Right lobe of liver (tissue), 6 donors: ENCODE measurements at regions not wholly inside any gene's neighbourhood (a gene's known extent, or its start where the extent isn't known, plus 50 kb on each side); places are given as distances from the start of the nearest gene placed in this dataset.
A peak's percentile ranks its signal among the peaks of the same experiment; 100 is the strongest.

Experiments used
- ATAC-seq, 4 donors: fragments of 200-7000 bp; cut with Tn5 transposase; one replicate each; pipeline ENCODE4 v1.9.1; 2020; ENCODE audit warnings: mild to moderate bottlenecking in 4 of 4, moderate library complexity in 4 of 4
- DNase-seq, 3 donors: peaks; one replicate each; pipeline ENCODE4 v3.0.0-alpha.2; 2020
- H3K27ac ChIP-seq, 3 donors: fragments of 200-600 bp; one replicate each; pipeline ENCODE4 v1.8.0; 2022
- H3K27me3 ChIP-seq, 2 donors: fragments of 200-600 bp; one replicate each; pipeline ENCODE4 v1.8.0; 2022
- H3K36me3 ChIP-seq, 4 donors: fragments of 200-600 bp; sonication (generic) in 1 of 4; one replicate each; pipeline versions ENCODE4 v1.5.1 to v1.8.0; 2017 to 2022; ENCODE audit warnings: control low read depth in 1 of 4
- H3K4me1 ChIP-seq, 4 donors: fragments of 200-600 bp; sonication (generic) in 1 of 4; one replicate each; pipeline versions ENCODE4 v1.5.1 to v1.8.0; 2017 to 2022; ENCODE audit warnings: control low read depth in 1 of 4
- H3K4me3 ChIP-seq, 3 donors: fragments of 200-600 bp; one replicate each; pipeline ENCODE4 v1.8.0; 2022
- H3K9me3 ChIP-seq, 4 donors: fragments of 200-600 bp; sonication (generic) in 1 of 4; one replicate each; pipeline versions ENCODE4 v1.5.1 to v1.8.0; 2017 to 2022; ENCODE audit warnings: control low read depth in 1 of 4
- CTCF ChIP-seq, 4 donors: fragments of 200-600 bp in 3 of 4; fragments of 450-650 bp in 1 of 4; IDR thresholded peaks; one replicate each; pipeline versions ENCODE4 v1.5.1 to v1.8.0; 2016 to 2022; ENCODE audit warnings: antibody characterized with exemption in 4 of 4, mild to moderate bottlenecking in 2 of 4
- POLR2A ChIP-seq: fragments of 450-650 bp; IDR thresholded peaks from one replicate; pipeline ENCODE4 v1.6.1; 2017; ENCODE audit warnings: antibody characterized with exemption, mild to moderate bottlenecking
- WGBS: methylation state at CpG from one replicate; pipeline ENCODE4 v1.1.6; 2018; ENCODE audit warnings: low coverage, low lambda C conversion rate; ENCODE audit not compliant: insufficient coverage; ENCODE audit errors: missing lambda C conversion rate; 5-methylcytosine and 5-hydroxymethylcytosine counted together
- intact Hi-C, 2 donors: fragments of 100-400 bp; cut with DNase I; formaldehyde crosslinking; loops; one replicate each; pipeline versions ENCODE4 v1.11.2 to v1.14.1; 2022
- donor health status: DM: no; HTN: yes; CAD: no.
- donor health status: DM: no; HTN: no; CAD: no.
- donor health status: DM: no; HTN: no; CAD: no.
- donor health status: DM: no; HTN: yes; CAD: no.
- donor health status: DM: no; HTN: yes; CAD: no.

DNA sequence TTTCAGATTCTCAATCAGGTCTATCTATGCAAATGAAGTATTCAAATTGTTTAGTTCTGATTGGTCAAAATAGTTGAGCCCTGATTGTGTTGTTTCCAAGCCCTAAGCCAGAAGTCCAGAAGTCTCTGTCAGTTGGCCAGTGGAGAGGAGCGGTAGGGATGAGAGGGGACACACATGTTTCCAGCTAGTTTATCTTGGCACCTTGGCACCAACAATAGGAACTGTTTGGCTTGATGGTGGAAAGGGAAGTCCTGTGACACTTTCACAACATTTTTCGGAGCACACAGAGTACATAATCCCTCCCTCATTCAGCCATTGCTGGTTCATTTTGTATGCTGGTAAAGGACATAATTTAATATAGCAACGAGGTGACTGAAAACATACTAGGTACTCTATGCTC is 1661.6 kb downstream of the SUCLG1 start:
- WGBS = 34% methylated on average over 3 of the region's 3 CpGs
- no peaks in the 10 kb centered on the region for H3K27me3 ChIP-seq
- H3K27ac ChIP-seq = peak overlapping the region in 1 of 3 donors; percentile 15
- H3K4me3 ChIP-seq = no peak overlapping the region
- ATAC-seq (peak; percentile 86 to 100 (median 96)), DNase-seq (peak in 2 of 3 donors; percentile 57 to 68)
- TF ChIP-seq POLR2A (no peak), CTCF (IDR thresholded peaks at IDR 0.05) (no peak)
- no peaks in the 10 kb centered on the region for H3K36me3 ChIP-seq
- H3K4me1 ChIP-seq = no peaks in the 10 kb centered on the region
- intact Hi-C loops = no loop called here
- no peaks in the 10 kb centered on the region for H3K9me3 ChIP-seq

DNA sequence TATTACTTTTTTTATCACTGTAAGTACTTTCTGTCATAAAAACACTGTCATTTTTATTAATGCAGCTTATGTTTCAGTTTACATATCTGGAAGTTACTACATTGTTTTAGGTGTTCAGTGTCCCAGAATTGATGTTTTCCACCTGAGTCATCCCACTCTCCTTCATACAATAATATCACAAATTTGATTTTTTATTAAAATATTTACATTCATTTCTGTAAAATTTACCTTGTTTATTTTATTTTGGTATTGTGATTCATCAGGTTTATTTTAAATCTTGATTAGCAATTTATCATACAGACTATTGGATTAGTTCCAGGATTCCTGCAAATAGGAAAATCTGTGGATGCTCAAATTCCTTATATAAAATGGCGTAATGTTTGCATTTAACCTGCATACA is 1662.9 kb downstream of the SUCLG1 start:
- no peak for DNase-seq
- Histone ChIP-seq H3K9me3 (no peaks in the 10 kb centered on the region), H3K4me3 (no peak overlapping the region), H3K36me3 (no peaks in the 10 kb centered on the region), H3K27ac (no peak overlapping the region), H3K4me1 (peaks cover 0 to 5% (median 1%) of the 10 kb centered on the region in 4 donors), H3K27me3 (no peaks in the 10 kb centered on the region)
- no peak for ATAC-seq
- WGBS = 89% methylated on average over 1 of the region's 1 CpG
- intact Hi-C loops = no loop called here
- TF ChIP-seq CTCF (IDR thresholded peaks at IDR 0.05) (no peak), POLR2A (no peak)

DNA sequence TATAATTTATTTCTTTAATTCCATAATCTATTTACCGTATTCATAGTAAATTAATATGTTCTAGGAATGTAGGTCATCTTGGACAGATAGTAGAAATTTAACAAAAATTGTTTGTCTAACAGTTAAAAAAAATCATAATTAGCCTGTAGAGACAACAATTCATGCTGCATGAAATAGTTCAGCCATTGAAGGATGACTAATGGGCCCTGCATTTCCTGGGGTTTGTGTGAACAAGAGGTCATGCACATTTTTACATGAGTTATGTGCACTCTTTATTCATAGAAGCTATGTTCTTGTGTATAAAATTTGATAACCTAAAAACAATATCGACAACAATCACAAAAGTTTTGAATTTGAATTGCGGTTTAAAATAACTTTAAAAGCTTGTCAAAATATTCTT is 1663.6 kb downstream of the SUCLG1 start:
- no peak for DNase-seq
- no peaks in the 10 kb centered on the region for H3K36me3 ChIP-seq
- WGBS = 67% methylated on average over 3 of the region's 3 CpGs

DNA sequence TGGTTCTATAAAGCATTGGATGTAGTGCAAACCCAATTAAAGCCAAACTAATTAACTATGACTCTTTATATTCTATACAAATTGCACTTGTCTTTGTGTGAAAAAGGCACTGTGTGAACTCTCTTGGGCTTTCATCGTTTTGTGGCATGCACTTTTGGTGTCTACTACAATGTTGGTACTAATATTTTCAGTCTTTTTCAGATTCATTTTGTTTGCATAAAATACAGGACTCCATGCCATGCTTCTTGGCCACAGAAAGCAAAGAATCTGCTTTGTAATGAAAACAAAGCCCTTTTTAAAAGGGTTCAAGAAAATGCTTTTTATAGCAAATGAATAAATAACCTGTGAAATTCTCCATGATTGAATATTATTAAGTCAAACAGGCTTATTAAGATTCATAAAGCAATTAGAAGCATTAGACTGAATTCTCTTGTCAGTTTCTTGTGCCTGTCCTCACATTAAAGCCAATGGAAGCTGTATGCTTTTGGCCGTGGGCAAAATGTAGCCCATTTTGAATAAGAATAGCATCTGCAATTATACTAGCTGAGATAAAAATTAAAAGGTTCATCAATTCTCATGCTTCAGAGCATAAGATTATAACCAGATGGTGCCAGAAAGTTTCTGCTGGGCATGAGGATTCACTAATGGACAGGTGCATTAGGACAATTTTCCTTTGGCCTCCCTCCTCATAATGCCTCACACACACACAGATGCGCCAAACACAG is 1665.2 kb downstream of the SUCLG1 start:
- no peak overlapping the region for H3K4me3 ChIP-seq
- no peaks in the 10 kb centered on the region for H3K27me3 ChIP-seq
- 84% methylated on average over 3 of the region's 3 CpGs for WGBS
- H3K36me3 ChIP-seq = no peaks in the 10 kb centered on the region
- H3K9me3 ChIP-seq = no peaks in the 10 kb centered on the region
- intact Hi-C loops = no loop called here
- DNase-seq (no peak), ATAC-seq (no peak)
- H3K4me1 ChIP-seq = peaks cover 0 to 6% (median 2%) of the 10 kb centered on the region in 4 donors
- no peak overlapping the region for H3K27ac ChIP-seq
- TF ChIP-seq CTCF (IDR thresholded peaks at IDR 0.05) (no peak), POLR2A (no peak)

More for the DNA sequence above, 1663.6 kb downstream of the SUCLG1 start:
- Histone ChIP-seq H3K4me1 (peaks cover 0 to 6% (median 2%) of the 10 kb centered on the region in 4 donors), H3K9me3 (no peaks in the 10 kb centered on the region), H3K27ac (no peak overlapping the region), H3K27me3 (no peaks in the 10 kb centered on the region), H3K4me3 (no peak overlapping the region)
- intact Hi-C loops = no loop called here
- TF ChIP-seq POLR2A (no peak), CTCF (IDR thresholded peaks at IDR 0.05) (no peak)
- ATAC-seq = peak in 1 of 4 donors; percentile 33
